K562 (cell line): ENCODE measurements at regions not wholly inside any gene's neighbourhood (a gene's known extent, or its start where the extent isn't known, plus 50 kb on each side); places are given as distances from the start of the nearest gene placed in this dataset.

Experiments
- ASH1L ChIP-seq: fragments of 450-650 bp; IDR thresholded peaks from 2 replicates; pipeline ENCODE4 v1.6.1; 2018; ENCODE audit warnings: borderline replicate concordance, mild to moderate bottlenecking, low read depth; ENCODE audit not compliant: partially characterized antibody
- DNMT1 ChIP-seq: fragments of 450-650 bp; IDR thresholded peaks from 2 replicates; pipeline ENCODE4 v1.6.1; 2016; ENCODE audit warnings: antibody characterized with exemption, mild to moderate bottlenecking
- FOXK2 ChIP-seq, 2 experiments: fragments of 450-650 bp; IDR thresholded peaks in 1 of 2; conservative IDR thresholded peaks in 1 of 2; 2 replicates each; pipeline ENCODE4 v1.6.1; 2016; ENCODE audit warnings: low read depth in 2 of 2, mild to moderate bottlenecking in 1 of 2
- FUS ChIP-seq: fragments of 200-400 bp; formaldehyde crosslinking; optimal IDR thresholded peaks from 2 replicates; pipeline ENCODE3; 2017; ENCODE audit warnings: low read depth, low read length
- KHSRP ChIP-seq: fragments of 450-650 bp; IDR thresholded peaks from 2 replicates; pipeline ENCODE4 v1.6.1; 2017
- NELFE ChIP-seq: IDR thresholded peaks from 2 replicates; pipeline ENCODE4 v1.6.1; 2011; ENCODE audit warnings: mild to moderate bottlenecking; ENCODE audit not compliant: insufficient read depth, insufficient read length
- NFATC3 ChIP-seq: fragments of 450-650 bp; IDR thresholded peaks from 2 replicates; pipeline ENCODE4 v1.6.1; 2017; ENCODE audit warnings: mild to moderate bottlenecking
- SMARCE1 ChIP-seq: fragments of 450-650 bp; IDR thresholded peaks from 2 replicates; pipeline ENCODE4 v1.7.1; 2016; ENCODE audit warnings: mild to moderate bottlenecking
- STAT5A ChIP-seq: IDR thresholded peaks from 2 replicates; pipeline ENCODE4 v1.6.1; 2012; ENCODE audit warnings: low read length, inconsistent platforms, borderline replicate concordance
- TCFL5 ChIP-seq: fragments of 250-450 bp; sonication (Bioruptor Pico); conservative IDR thresholded peaks from 2 replicates; pipeline ENCODE4 v1.6.1; 2021; ENCODE audit warnings: mild to moderate bottlenecking, moderate library complexity, matching md5 sums
- TF ChIP-seq, protein P1 (sequence below): fragments of 450-650 bp; IDR thresholded peaks from 2 replicates; pipeline ENCODE4 v1.6.1; 2016
- TF ChIP-seq, protein P2 (sequence below): fragments of 450-650 bp; IDR thresholded peaks from 2 replicates; pipeline ENCODE4 v1.6.1; 2016; ENCODE audit warnings: low read depth
- TF ChIP-seq, protein P3 (sequence below): sonication (generic); formaldehyde crosslinking; IDR thresholded peaks from 2 replicates; pipeline ENCODE4 v1.8.0; 2022; ENCODE audit warnings: mild to moderate bottlenecking, missing genetic modification reagents
- TF ChIP-seq, protein P4 (sequence below): IDR thresholded peaks from 2 replicates; pipeline ENCODE4 v1.6.1; 2012; ENCODE audit warnings: low read depth, low read length, improper control_type of control experiment, borderline replicate concordance

DNA sequence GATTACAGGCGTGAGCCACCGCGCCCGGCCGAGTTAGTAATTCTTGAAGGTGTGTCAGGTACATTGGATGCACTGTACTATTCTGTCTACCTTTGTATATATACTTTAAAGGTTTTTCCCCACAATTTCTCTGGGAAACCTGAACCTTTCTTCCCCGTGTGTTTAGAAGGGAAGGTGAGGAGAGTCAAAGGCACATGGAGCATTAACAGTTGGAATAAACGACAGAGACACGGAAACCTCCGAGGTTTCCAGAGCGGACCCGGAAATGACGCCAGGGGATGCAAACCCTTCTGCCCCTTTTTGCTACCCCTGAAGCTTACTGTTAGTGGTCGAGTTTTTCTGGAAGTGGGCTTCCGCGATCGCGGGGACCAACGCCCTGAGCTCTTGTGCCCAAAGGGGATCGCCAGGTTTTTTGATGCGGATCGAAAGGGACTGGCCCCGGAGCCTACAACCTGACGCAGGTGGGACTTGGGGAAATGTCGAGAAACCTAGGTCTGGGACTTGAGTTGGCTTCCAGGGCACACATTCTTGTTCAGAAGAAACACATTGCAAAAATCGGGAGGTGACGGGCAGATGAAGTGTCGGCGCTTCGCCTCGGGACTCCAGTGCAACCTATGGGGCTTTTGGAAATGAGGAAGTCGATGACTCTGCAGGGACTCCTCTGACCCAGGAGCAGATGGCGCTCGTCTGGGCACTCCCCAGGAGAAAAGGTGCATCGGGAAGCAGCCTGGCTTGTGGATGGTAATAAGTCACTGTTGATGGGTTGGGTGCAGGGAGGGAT is 218.2 kb downstream of the OR2B2 start (continued):
- no peak for TF ChIP-seq STAT5A
- no peak for TF ChIP-seq FUS
- peak in 1 of 2 experiments; percentile 52; a peak in 3 of 4 replicates for TF ChIP-seq FOXK2 (conservative IDR thresholded peaks at IDR 0.05 in 1 of 2, IDR thresholded peaks at IDR 0.05 in 1 of 2; ENCODE audit: low read depth in 2 of 2)
- no peak for TF ChIP-seq ASH1L
- TF ChIP-seq, protein P1, sequence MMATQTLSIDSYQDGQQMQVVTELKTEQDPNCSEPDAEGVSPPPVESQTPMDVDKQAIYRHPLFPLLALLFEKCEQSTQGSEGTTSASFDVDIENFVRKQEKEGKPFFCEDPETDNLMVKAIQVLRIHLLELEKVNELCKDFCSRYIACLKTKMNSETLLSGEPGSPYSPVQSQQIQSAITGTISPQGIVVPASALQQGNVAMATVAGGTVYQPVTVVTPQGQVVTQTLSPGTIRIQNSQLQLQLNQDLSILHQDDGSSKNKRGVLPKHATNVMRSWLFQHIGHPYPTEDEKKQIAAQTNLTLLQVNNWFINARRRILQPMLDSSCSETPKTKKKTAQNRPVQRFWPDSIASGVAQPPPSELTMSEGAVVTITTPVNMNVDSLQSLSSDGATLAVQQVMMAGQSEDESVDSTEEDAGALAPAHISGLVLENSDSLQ, result no peak; the same call in 1 of the 2 replicates
- TF ChIP-seq DNMT1, result no peak
- TF ChIP-seq, protein P2, sequence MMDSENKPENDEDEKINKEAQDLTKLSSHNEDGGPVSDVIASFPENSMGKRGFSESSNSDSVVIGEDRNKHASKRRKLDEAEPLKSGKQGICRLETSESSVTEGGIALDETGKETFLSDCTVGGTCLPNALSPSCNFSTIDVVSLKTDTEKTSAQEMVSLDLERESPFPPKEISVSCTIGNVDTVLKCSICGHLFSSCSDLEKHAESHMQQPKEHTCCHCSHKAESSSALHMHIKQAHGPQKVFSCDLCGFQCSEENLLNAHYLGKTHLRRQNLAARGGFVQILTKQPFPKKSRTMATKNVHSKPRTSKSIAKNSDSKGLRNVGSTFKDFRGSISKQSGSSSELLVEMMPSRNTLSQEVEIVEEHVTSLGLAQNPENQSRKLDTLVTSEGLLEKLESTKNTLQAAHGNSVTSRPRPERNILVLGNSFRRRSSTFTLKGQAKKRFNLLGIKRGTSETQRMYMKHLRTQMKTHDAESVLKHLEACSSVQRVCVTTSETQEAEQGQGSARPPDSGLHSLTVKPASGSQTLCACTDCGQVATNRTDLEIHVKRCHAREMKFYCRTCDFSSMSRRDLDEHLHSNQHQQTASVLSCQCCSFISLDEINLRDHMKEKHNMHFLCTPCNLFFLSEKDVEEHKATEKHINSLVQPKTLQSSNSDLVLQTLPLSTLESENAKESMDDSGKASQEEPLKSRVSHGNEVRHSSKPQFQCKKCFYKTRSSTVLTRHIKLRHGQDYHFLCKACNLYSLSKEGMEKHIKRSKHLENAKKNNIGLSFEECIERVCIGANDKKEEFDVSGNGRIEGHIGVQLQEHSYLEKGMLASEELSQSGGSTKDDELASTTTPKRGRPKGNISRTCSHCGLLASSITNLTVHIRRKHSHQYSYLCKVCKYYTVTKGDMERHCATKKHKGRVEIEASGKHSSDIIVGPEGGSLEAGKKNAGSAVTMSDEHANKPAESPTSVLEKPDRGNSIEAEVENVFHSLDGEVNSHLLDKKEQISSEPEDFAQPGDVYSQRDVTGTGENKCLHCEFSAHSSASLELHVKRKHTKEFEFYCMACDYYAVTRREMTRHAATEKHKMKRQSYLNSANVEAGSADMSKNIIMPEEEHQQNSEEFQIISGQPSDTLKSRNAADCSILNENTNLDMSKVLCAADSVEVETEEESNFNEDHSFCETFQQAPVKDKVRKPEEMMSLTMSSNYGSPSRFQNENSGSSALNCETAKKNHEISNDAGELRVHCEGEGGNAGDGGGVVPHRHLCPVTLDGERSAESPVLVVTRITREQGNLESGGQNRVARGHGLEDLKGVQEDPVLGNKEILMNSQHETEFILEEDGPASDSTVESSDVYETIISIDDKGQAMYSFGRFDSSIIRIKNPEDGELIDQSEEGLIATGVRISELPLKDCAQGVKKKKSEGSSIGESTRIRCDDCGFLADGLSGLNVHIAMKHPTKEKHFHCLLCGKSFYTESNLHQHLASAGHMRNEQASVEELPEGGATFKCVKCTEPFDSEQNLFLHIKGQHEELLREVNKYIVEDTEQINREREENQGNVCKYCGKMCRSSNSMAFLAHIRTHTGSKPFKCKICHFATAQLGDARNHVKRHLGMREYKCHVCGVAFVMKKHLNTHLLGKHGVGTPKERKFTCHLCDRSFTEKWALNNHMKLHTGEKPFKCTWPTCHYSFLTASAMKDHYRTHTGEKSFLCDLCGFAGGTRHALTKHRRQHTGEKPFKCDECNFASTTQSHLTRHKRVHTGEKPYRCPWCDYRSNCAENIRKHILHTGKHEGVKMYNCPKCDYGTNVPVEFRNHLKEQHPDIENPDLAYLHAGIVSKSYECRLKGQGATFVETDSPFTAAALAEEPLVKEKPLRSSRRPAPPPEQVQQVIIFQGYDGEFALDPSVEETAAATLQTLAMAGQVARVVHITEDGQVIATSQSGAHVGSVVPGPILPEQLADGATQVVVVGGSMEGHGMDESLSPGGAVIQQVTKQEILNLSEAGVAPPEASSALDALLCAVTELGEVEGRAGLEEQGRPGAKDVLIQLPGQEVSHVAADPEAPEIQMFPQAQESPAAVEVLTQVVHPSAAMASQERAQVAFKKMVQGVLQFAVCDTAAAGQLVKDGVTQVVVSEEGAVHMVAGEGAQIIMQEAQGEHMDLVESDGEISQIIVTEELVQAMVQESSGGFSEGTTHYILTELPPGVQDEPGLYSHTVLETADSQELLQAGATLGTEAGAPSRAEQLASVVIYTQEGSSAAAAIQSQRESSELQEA, result no peak
- TF ChIP-seq TCFL5 (CRISPR knock-in tag), result no peak
- peak; percentile 67; the same call in 1 of the 2 replicates for TF ChIP-seq SMARCE1
- TF ChIP-seq KHSRP, result no peak
- TF ChIP-seq, protein P3, sequence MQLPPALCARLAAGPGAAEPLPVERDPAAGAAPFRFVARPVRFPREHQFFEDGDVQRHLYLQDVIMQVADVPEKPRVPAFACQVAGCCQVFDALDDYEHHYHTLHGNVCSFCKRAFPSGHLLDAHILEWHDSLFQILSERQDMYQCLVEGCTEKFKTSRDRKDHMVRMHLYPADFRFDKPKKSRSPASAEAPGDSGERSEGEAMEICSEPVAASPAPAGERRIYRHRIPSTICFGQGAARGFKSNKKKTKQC (CRISPR knock-in tag), result no peak
- TF ChIP-seq, protein P4, sequence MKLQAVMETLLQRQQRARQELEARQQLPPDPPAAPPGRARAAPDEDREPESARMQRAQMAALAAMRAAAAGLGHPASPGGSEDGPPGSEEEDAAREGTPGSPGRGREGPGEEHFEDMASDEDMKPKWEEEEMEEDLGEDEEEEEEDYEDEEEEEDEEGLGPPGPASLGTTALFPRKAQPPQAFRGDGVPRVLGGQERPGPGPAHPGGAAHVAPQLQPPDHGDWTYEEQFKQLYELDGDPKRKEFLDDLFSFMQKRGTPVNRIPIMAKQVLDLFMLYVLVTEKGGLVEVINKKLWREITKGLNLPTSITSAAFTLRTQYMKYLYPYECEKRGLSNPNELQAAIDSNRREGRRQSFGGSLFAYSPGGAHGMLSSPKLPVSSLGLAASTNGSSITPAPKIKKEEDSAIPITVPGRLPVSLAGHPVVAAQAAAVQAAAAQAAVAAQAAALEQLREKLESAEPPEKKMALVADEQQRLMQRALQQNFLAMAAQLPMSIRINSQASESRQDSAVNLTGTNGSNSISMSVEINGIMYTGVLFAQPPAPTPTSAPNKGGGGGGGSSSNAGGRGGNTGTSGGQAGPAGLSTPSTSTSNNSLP, result no peak
- TF ChIP-seq NFATC3, result no peak
- no peak for TF ChIP-seq NELFE
